ENCODE measurements at regions not wholly inside any gene's neighbourhood (a gene's known extent, or its start where the extent isn't known, plus 50 kb on each side); places are given as distances from the start of the nearest gene placed in this dataset.
A peak's percentile ranks its signal among the peaks of the same experiment; 100 is the strongest.

DNA sequence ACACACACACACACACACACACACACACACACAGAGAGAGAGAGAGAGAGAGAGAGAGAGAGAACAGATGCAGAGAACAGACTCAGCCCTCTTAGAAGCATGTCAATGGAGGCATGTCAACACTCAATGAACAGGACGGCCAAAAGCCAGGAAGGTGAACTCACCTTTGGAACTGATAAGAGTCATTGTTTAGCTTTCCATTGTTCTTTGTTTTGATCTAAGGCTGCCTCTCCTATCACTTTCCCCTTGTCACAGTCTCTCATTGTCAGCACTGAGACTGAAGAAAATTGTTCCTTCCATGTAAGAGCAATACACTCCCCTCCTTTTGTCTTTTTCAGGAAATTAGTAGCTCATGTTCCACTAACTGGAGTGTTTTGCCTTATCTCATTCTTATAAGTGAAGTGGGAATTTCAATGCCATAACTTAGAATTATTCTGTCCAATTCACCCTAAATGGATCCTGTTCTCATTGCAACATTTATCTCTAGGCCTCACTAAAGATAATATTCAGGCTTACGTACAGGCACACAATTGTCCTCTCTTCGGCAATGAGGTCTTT is 218.0 kb downstream of the DUSP6 start:
- TF ChIP-seq, protein P1, sequence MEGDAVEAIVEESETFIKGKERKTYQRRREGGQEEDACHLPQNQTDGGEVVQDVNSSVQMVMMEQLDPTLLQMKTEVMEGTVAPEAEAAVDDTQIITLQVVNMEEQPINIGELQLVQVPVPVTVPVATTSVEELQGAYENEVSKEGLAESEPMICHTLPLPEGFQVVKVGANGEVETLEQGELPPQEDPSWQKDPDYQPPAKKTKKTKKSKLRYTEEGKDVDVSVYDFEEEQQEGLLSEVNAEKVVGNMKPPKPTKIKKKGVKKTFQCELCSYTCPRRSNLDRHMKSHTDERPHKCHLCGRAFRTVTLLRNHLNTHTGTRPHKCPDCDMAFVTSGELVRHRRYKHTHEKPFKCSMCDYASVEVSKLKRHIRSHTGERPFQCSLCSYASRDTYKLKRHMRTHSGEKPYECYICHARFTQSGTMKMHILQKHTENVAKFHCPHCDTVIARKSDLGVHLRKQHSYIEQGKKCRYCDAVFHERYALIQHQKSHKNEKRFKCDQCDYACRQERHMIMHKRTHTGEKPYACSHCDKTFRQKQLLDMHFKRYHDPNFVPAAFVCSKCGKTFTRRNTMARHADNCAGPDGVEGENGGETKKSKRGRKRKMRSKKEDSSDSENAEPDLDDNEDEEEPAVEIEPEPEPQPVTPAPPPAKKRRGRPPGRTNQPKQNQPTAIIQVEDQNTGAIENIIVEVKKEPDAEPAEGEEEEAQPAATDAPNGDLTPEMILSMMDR (IDR thresholded peaks at IDR 0.05; ENCODE audit: unreplicated experiment in 3 of 3): no peak
- Mint-ChIP-seq H3K27me3 (ENCODE audit: low read depth) (no peaks in the 10 kb centered on the region), H3K9me3 (no peaks in the 10 kb centered on the region), H3K36me3 (ENCODE audit: low read depth) (no peaks in the 10 kb centered on the region), H3K27ac (no peak overlapping the region), H3K4me3 (no peak overlapping the region), H3K4me1 (no peaks in the 10 kb centered on the region)

DNA sequence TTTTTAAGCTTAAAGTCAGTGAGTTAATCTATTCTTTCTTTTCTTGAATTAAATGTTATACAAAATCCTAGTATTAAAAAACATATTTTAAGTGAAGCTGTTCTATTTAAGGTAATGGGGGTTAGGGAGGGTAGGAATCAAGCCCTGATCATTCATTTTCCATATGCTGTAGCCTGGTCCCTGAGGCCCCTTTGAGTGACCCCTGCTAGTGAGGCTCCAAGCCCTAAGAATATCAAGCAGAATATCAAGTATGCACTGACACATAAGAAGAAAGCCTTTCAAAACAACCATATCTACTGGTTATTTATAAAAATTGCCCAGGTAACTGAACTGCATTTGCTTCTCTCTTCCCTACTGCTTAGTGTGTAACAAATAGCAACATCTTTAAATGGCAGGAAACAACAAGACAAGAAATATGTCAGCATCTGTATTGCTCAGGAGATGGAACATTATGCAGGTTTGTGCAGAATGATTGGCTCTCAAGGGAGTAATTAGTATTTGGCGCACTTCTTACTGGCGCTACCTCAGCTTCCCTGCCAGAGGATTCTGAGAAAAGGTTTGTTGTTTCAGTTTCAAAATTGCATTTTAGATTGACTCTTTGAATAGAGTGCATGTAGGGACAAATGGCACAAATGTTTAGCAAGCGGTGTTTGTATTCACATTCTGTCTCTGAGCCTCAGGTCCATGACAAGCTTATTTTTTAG is 223.0 kb downstream of the DUSP6 start:
- H3K4me1 Mint-ChIP-seq: no peaks in the 10 kb centered on the region
- H3K27ac Mint-ChIP-seq: no peak overlapping the region
- no peaks in the 10 kb centered on the region for H3K27me3 Mint-ChIP-seq (ENCODE audit: low read depth)
- TF ChIP-seq, protein P1 (IDR thresholded peaks at IDR 0.05; ENCODE audit: unreplicated experiment in 3 of 3): no peak
- no peaks in the 10 kb centered on the region for H3K9me3 Mint-ChIP-seq
- H3K36me3 Mint-ChIP-seq (ENCODE audit: low read depth): no peaks in the 10 kb centered on the region
- no peak overlapping the region for H3K4me3 Mint-ChIP-seq

DNA sequence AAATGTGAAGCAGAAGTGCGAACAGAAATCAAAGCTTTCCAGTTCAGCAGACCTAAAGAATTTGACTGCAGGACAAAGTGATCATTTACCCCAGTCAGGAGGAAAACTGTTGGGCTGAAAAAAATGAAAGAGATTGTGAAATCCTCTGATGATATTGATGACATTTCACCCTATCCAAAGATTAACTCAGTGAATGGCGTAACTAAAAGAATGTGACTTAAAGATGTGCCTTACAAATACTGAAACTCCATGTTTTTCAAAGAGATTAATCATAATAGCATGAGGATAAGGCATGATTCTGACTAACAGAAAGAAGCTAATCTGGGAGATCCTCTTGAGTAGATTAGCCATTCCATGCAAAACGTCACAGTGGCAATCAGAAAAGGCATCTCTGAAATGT is 225.6 kb downstream of the DUSP6 start:
- Mint-ChIP-seq H3K4me1 (no peaks in the 10 kb centered on the region), H3K4me3 (no peak overlapping the region), H3K36me3 (ENCODE audit: low read depth) (no peaks in the 10 kb centered on the region), H3K9me3 (no peaks in the 10 kb centered on the region), H3K27me3 (ENCODE audit: low read depth) (no peaks in the 10 kb centered on the region), H3K27ac (no peak overlapping the region)
- TF ChIP-seq, protein P1 (IDR thresholded peaks at IDR 0.05; ENCODE audit: unreplicated experiment in 3 of 3): no peak

DNA sequence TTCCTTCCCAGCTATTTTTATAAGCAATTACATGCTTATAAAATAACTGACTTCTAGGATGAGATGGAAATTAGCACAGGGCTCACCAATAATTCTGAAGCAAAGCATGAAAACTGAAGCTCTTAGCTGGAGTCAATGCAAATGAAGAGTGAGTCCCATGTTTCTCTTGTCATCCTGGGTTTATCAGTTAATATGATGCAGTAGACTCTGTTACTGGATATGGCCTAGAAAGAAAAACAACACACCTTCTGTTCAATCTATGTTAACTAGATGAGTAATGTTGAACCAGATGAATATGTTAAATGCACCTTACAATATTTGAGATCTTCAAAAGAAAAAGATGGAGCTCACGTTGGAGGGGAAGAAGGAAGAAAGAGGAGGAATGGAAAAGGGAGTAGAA is 229.4 kb downstream of the DUSP6 start:
- Mint-ChIP-seq H3K4me3 (no peak overlapping the region), H3K9me3 (no peaks in the 10 kb centered on the region)
- TF ChIP-seq, protein P1 (IDR thresholded peaks at IDR 0.05; ENCODE audit: unreplicated experiment in 3 of 3): no peak

DNA sequence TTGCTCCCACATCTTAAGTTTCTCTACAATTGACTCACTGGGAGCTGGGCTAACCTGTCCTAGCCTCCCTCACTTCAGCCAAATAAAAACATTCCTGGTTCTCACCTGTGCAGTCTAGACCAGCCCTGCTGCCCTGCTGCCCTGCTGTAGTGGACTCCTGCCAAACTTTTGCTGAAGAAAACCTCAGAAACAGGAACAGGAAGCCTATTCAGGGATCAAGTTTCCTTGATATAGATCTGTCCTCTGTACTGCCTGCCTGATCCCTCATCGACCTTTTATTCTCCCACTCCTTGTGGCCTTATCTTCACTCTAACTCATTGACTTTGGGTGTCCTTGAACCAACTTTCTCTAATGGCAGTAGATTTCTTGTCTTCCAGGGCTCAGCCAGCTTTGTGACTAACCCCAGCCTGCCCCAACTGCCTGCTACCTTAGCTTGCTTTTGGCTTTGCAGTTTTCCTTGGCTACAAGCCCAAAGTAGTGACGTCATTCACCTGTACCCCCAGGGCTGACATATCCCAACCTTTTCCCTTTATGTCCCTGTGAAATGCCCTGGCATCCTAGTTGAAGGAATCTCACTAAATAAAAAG is 234.8 kb downstream of the DUSP6 start:
- Mint-ChIP-seq H3K9me3 (no peaks in the 10 kb centered on the region), H3K4me1 (no peaks in the 10 kb centered on the region), H3K4me3 (no peak overlapping the region), H3K27ac (peak overlapping the region in 1 of 3 experiments; percentile 1), H3K27me3 (ENCODE audit: low read depth) (no peaks in the 10 kb centered on the region), H3K36me3 (ENCODE audit: low read depth) (no peaks in the 10 kb centered on the region)
- TF ChIP-seq, protein P1 (IDR thresholded peaks at IDR 0.05; ENCODE audit: unreplicated experiment in 3 of 3): no peak

More for the DNA sequence above, 229.4 kb downstream of the DUSP6 start:
- Mint-ChIP-seq H3K4me1 (no peaks in the 10 kb centered on the region), H3K36me3 (ENCODE audit: low read depth) (no peaks in the 10 kb centered on the region), H3K27me3 (ENCODE audit: low read depth) (no peaks in the 10 kb centered on the region), H3K27ac (no peak overlapping the region)
